A673 (cell line): ENCODE measurements at regions not wholly inside any gene's neighbourhood (a gene's known extent, or its start where the extent isn't known, plus 50 kb on each side); places are given as distances from the start of the nearest gene placed in this dataset.

Source experiments
- BruUV-seq: library from RNA; stranded (reverse); fragments of 400-500 nt; replicated peaks from 2 replicates; lab custom pipeline; 2021; lab: Mats Ljungman, UMichigan
- CTCF ChIA-PET: fragments of 300-600 bp; sonication (Branson Sonifier 250); formaldehyde crosslinking; loops from one replicate; lab custom pipeline; 2022; ENCODE audit warnings: antibody characterized with exemption; lab: Charles Lee
- POLR2A ChIA-PET: fragments of 300-600 bp; sonication (Branson Sonifier 250); formaldehyde crosslinking; loops from one replicate; lab custom pipeline; 2022; ENCODE audit warnings: antibody characterized with exemption; ENCODE audit not compliant: low non-redundant PET; lab: Charles Lee
- DNase-seq: peaks from one replicate; pipeline ENCODE4 v3.0.0-alpha.2; 2015; ENCODE audit warnings: low spot score
- H3K27ac ChIP-seq: fragments of 200-600 bp; sonication (generic); 2 replicates; pipeline ENCODE4 v1.5.1; 2016; ENCODE audit warnings: mixed run types, low read depth, mild to moderate bottlenecking, mixed read lengths, antibody characterized with exemption, low read length; ENCODE audit not compliant: poor library complexity, severe bottlenecking
- H3K27me3 ChIP-seq: fragments of 200-600 bp; sonication (generic); replicated peaks from 2 replicates; pipeline ENCODE4 v1.6.1; 2017; ENCODE audit warnings: mixed run types, low read depth, mild to moderate bottlenecking, mixed read lengths, antibody characterized with exemption, low read length; ENCODE audit not compliant: insufficient read depth, poor library complexity
- H3K36me3 ChIP-seq: fragments of 200-600 bp; sonication (generic); 2 replicates; pipeline ENCODE4 v1.6.1; 2016; ENCODE audit warnings: mixed run types, mild to moderate bottlenecking, mixed read lengths, antibody characterized with exemption, low read length; ENCODE audit not compliant: insufficient read depth, poor library complexity, severe bottlenecking
- H3K4me1 ChIP-seq: fragments of 200-600 bp; sonication (generic); 2 replicates; pipeline ENCODE4 v1.6.1; 2017; ENCODE audit warnings: mixed run types, mild to moderate bottlenecking, mixed read lengths, antibody characterized with exemption, low read length; ENCODE audit not compliant: insufficient read depth, poor library complexity, severe bottlenecking
- H3K4me3 ChIP-seq: fragments of 200-600 bp; sonication (generic); 2 replicates; pipeline ENCODE4 v1.5.1; 2016; ENCODE audit warnings: low read depth, mixed run types, mild to moderate bottlenecking, mixed read lengths, low read length; ENCODE audit not compliant: poor library complexity, severe bottlenecking
- H3K9me3 ChIP-seq: fragments of 200-600 bp; sonication (generic); 2 replicates; pipeline ENCODE4 v1.6.1; 2016; ENCODE audit warnings: mixed run types, low read depth, mild to moderate bottlenecking, mixed read lengths, antibody characterized with exemption, low read length; ENCODE audit not compliant: poor library complexity, severe bottlenecking
- EZH2 ChIP-seq: fragments of 200-600 bp; sonication (generic); IDR thresholded peaks from 2 replicates; pipeline ENCODE4 v1.6.1; 2017; ENCODE audit warnings: borderline replicate concordance, low read depth, mild to moderate bottlenecking, mixed read lengths, antibody characterized with exemption, low read length; ENCODE audit not compliant: poor library complexity, severe bottlenecking
- intact Hi-C: fragments of 100-400 bp; cut with micrococcal nuclease; formaldehyde crosslinking; loops from one replicate; pipeline ENCODE4 v1.10.0; 2022; ENCODE audit not compliant: unreplicated experiment
- TF ChIP-seq, protein P1 (sequence below): fragments of 300-800, 200-600 bp; sonication (generic); conservative IDR thresholded peaks from 2 replicates; pipeline ENCODE4 v1.5.1; 2017; ENCODE audit warnings: low read depth, mild to moderate bottlenecking, antibody characterized with exemption, low read length, moderate library complexity, mixed read lengths

- ChIA-PET CTCF (no interaction called here), POLR2A (no interaction called here)
- Histone ChIP-seq H3K9me3 (no peaks in the 10 kb centered on the region), H3K27me3 (no peaks in the 10 kb centered on the region), H3K36me3 (no peaks in the 10 kb centered on the region), H3K4me1 (no peaks in the 10 kb centered on the region), H3K4me3 (no peak overlapping the region), H3K27ac (no peak overlapping the region)
- no peak for DNase-seq
- intact Hi-C loops: no loop called here
- no TSS peak for BruUV-seq
- TF ChIP-seq, protein P1, sequence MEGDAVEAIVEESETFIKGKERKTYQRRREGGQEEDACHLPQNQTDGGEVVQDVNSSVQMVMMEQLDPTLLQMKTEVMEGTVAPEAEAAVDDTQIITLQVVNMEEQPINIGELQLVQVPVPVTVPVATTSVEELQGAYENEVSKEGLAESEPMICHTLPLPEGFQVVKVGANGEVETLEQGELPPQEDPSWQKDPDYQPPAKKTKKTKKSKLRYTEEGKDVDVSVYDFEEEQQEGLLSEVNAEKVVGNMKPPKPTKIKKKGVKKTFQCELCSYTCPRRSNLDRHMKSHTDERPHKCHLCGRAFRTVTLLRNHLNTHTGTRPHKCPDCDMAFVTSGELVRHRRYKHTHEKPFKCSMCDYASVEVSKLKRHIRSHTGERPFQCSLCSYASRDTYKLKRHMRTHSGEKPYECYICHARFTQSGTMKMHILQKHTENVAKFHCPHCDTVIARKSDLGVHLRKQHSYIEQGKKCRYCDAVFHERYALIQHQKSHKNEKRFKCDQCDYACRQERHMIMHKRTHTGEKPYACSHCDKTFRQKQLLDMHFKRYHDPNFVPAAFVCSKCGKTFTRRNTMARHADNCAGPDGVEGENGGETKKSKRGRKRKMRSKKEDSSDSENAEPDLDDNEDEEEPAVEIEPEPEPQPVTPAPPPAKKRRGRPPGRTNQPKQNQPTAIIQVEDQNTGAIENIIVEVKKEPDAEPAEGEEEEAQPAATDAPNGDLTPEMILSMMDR: no peak
- TF ChIP-seq EZH2: no peak
Measured at GRCh38 chr10:90418869-90419652, 438.8 kb downstream of the HTR7 start.

DNA sequence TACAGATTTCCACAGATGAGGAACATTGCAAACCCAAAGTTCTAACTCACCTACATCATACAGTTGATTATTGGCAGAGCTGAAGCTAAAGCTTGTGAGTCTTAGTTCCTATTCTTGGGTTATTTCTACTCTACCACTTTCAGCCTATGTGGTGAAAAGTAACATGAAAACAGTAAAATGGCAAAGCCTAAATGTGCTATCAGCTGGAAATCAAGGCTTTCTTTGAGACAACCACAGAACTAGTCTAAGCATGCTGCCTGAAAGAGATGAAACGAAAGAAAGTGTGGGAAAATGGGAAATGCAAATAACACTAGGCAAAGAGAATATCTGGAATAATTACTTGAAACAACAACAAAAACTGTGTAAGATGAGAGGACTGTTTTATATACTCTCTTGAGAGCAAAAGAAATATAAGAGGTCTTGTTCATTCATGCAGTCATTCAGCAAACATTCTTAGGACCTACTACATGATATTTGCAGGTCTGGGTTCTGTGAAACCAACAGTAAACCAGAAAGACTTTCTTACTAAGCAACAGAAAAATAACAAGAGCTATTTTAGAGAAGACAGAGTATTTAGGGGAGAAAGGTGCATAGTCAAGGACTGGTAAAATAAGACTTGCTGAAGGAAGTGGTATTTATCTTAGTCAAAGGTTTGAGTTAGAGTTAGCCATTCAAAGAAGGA, 437.1 kb downstream of the HTR7 start:
- Histone ChIP-seq H3K4me3 (no peak overlapping the region), H3K27ac (no peak overlapping the region), H3K27me3 (no peaks in the 10 kb centered on the region), H3K36me3 (no peaks in the 10 kb centered on the region), H3K9me3 (no peaks in the 10 kb centered on the region), H3K4me1 (no peaks in the 10 kb centered on the region)
- intact Hi-C loops: no loop called here
- ChIA-PET CTCF (no interaction called here), POLR2A (no interaction called here)
- DNase-seq: no peak
- no peak for TF ChIP-seq EZH2
- TF ChIP-seq, protein P1: no peak
- no TSS peak for BruUV-seq

GRCh38 chr10:90421874-90422273, 436.0 kb downstream of the HTR7 start:
- Histone ChIP-seq H3K27me3 (no peaks in the 10 kb centered on the region), H3K27ac (no peak overlapping the region), H3K36me3 (no peaks in the 10 kb centered on the region), H3K9me3 (no peaks in the 10 kb centered on the region), H3K4me3 (no peak overlapping the region), H3K4me1 (no peaks in the 10 kb centered on the region)
- ChIA-PET CTCF (no interaction called here), POLR2A (no interaction called here)
- TF ChIP-seq, protein P1: no peak
- TF ChIP-seq EZH2: no peak
- intact Hi-C loops: no loop called here
- DNase-seq: no peak
- no TSS peak for BruUV-seq
